ENCODE measurements at regions not wholly inside any gene's neighbourhood (a gene's known extent, or its start where the extent isn't known, plus 50 kb on each side); places are given as distances from the start of the nearest gene placed in this dataset.

DNA sequence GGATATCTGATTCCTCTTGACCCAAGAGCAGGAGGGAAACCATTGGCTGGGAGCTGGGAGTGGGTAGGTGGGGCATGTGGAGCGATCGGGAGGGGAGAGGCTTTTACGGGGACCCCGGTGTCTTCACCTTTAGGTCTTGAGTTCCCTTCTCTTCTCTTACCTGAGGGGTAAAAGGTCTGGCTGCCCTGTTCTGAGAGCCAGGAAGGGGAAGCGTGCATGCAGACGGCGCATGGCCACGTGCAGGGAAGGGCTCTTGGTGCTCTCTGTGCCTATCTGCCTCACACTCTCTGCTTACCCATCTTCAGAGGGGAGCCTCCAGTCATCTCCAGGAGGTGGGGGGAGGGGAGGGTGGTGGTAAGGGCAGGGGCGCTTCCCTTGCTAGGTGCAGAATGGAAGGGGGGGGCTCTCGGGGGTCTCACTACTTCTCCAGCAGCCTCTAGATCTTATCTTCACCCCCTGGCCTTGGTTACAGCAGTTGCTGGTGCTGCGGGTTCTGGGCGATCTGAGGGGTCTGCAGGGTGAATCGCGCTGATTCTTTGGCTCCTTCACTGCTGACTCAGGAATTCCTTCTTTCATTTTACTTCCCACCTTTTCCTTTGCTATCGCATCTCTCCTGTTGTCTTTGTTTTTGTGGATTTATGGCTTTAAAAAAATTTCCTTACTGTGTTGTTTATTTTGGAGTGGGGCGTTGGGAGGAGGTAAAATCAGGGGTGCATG is 225.8 kb upstream of the HS6ST1 start:
- WGBS, 2 donors = 70 to 79% methylated on average over 16 of the region's 16 CpGs
- TF ChIP-seq POLR2A (IDR thresholded peaks at IDR 0.05) = no peak
- TF ChIP-seq CTCF (IDR thresholded peaks at IDR 0.05) = no peak
- Histone ChIP-seq H3K9me3 (no peaks in the 10 kb centered on the region), H3K4me1 (peaks cover 0 to 5% of the 10 kb centered on the region in 2 donors), H3K27me3 (no peaks in the 10 kb centered on the region), H3K36me3 (no peaks in the 10 kb centered on the region), H3K4me3 (replicated peaks in 1 of 3) (no peak overlapping the region), H3K27ac (no peak overlapping the region)
- intact Hi-C loops (cut with DNase I) = no loop called here
- DNase-seq = no peak

DNA sequence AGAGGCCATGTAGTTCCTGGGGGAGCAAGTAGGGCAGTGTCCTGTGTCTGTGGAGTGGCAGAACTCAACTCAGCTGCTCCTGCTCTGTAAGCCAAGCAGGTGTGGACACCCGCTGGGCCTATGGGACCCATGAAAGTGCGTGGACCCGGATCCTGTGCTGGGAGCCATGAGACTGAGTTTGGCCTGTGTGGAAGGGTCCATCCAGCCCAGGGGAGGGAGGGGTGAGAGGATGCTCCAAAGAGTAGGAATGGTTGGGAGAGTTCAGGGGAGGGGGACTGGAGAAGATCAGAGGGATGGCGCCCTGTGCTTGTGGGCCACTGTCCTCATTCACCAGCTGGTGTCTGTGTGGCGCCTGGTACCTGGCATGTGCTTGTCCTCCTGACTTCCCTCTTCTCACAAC is 226.4 kb upstream of the HS6ST1 start:
- H3K27me3 ChIP-seq = no peaks in the 10 kb centered on the region
- no peak overlapping the region for H3K4me3 ChIP-seq (replicated peaks in 1 of 3)
- intact Hi-C loops (cut with DNase I) = no loop called here
- no peak for DNase-seq
- H3K27ac ChIP-seq = no peak overlapping the region
- TF ChIP-seq CTCF (IDR thresholded peaks at IDR 0.05) (no peak), POLR2A (IDR thresholded peaks at IDR 0.05) (no peak)
- H3K36me3 ChIP-seq = no peaks in the 10 kb centered on the region
- WGBS, 2 donors = 90 to 91% methylated on average over 5 of the region's 5 CpGs
- peaks cover 0 to 5% of the 10 kb centered on the region in 2 donors for H3K4me1 ChIP-seq
- H3K9me3 ChIP-seq = no peaks in the 10 kb centered on the region

GRCh38 chr2:128545829-128546228 is 227.2 kb upstream of the HS6ST1 start:
- Histone ChIP-seq H3K27me3 (no peaks in the 10 kb centered on the region), H3K4me1 (peaks cover 0 to 5% of the 10 kb centered on the region in 2 donors), H3K4me3 (replicated peaks in 1 of 3) (no peak overlapping the region), H3K36me3 (no peaks in the 10 kb centered on the region), H3K27ac (no peak overlapping the region), H3K9me3 (no peaks in the 10 kb centered on the region)
- WGBS, 2 donors = 95 to 96% methylated on average over 7 of the region's 7 CpGs
- intact Hi-C loops (cut with DNase I) = no loop called here
- no peak for DNase-seq
- TF ChIP-seq CTCF (IDR thresholded peaks at IDR 0.05) (no peak), POLR2A (IDR thresholded peaks at IDR 0.05) (no peak)

GRCh38 chr2:128547667-128548066 is 229.0 kb upstream of the HS6ST1 start:
- Histone ChIP-seq H3K27me3 (no peaks in the 10 kb centered on the region), H3K4me3 (replicated peaks in 1 of 3) (no peak overlapping the region), H3K9me3 (no peaks in the 10 kb centered on the region), H3K27ac (no peak overlapping the region), H3K4me1 (peaks cover 0 to 5% of the 10 kb centered on the region in 2 donors), H3K36me3 (no peaks in the 10 kb centered on the region)
- intact Hi-C loops (cut with DNase I) = no loop called here
- WGBS, 2 donors = 71% methylated on average over 3 of the region's 3 CpGs
- DNase-seq = no peak
- TF ChIP-seq POLR2A (IDR thresholded peaks at IDR 0.05) (no peak), CTCF (IDR thresholded peaks at IDR 0.05) (no peak)

DNA sequence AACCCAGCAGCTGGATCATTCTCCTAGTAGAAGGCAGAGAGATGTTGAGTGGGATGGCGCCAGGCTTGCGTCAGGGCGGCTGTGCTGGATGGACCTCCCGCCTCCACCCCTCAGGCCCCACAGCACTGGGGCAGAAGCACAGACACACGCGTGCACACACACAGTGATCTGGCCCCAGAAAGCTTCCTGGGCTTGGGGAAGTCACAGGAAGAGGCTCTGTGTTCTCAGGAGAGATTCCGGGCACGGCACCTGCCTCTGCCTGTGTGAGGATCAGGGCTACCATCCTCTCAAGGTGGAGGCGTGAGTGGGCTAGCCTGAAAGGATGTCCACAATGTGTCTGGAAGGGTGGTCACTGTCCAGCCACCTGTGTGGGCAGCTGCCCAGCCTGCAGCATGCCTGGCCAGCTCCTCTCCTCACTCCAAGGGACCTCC is 229.8 kb upstream of the HS6ST1 start:
- no peaks in the 10 kb centered on the region for H3K27me3 ChIP-seq
- WGBS, 2 donors = 92 to 97% methylated on average over 7 to 9 of the region's 9 CpGs
- TF ChIP-seq POLR2A (IDR thresholded peaks at IDR 0.05) = no peak
- TF ChIP-seq CTCF (IDR thresholded peaks at IDR 0.05) = no peak
- no peak overlapping the region for H3K4me3 ChIP-seq (replicated peaks in 1 of 3)
- no peak for DNase-seq
- H3K4me1 ChIP-seq = peaks cover 0 to 5% of the 10 kb centered on the region in 2 donors
- H3K27ac ChIP-seq = no peak overlapping the region
- no peaks in the 10 kb centered on the region for H3K36me3 ChIP-seq
- H3K9me3 ChIP-seq = no peaks in the 10 kb centered on the region
- intact Hi-C loops (cut with DNase I) = no loop called here

Data from thyroid gland (tissue), 4 donors.